ENCODE measurements at regions not wholly inside any gene's neighbourhood (a gene's known extent, or its start where the extent isn't known, plus 50 kb on each side); places are given as distances from the start of the nearest gene placed in this dataset.
"Not testable (repeated sequence)": the region's sequence is repeated elsewhere in the genome, so short reads cannot be mapped to it uniquely, and the experiment has no call there.

- Histone ChIP-seq H3K27me3 (no peaks in the 10 kb centered on the region), H3K9me3 (no peaks in the 10 kb centered on the region), H3K4me3 (no peak overlapping the region), H3K4me1 (peaks cover 0 to 30% (median 10%) of the 10 kb centered on the region in 4 donors), H3K27ac (no peak overlapping the region), H3K36me3 (no peaks in the 10 kb centered on the region)
- TF ChIP-seq, protein P1, sequence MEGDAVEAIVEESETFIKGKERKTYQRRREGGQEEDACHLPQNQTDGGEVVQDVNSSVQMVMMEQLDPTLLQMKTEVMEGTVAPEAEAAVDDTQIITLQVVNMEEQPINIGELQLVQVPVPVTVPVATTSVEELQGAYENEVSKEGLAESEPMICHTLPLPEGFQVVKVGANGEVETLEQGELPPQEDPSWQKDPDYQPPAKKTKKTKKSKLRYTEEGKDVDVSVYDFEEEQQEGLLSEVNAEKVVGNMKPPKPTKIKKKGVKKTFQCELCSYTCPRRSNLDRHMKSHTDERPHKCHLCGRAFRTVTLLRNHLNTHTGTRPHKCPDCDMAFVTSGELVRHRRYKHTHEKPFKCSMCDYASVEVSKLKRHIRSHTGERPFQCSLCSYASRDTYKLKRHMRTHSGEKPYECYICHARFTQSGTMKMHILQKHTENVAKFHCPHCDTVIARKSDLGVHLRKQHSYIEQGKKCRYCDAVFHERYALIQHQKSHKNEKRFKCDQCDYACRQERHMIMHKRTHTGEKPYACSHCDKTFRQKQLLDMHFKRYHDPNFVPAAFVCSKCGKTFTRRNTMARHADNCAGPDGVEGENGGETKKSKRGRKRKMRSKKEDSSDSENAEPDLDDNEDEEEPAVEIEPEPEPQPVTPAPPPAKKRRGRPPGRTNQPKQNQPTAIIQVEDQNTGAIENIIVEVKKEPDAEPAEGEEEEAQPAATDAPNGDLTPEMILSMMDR (IDR thresholded peaks at IDR 0.05): no peak
- TF ChIP-seq EP300 (IDR thresholded peaks at IDR 0.05) (no peak), POLR2A (IDR thresholded peaks at IDR 0.05) (no peak)
- WGBS, 2 donors: 38 to 50% methylated on average over 3 of the region's 3 CpGs
- DNase-seq (ENCODE audit: low spot score in 2 of 2): no peak
Measured at GRCh38 chr10:47164800-47165128, 135.2 kb upstream of the GDF10 start.

- peaks cover 0 to 30% (median 10%) of the 10 kb centered on the region in 4 donors for H3K4me1 ChIP-seq
- H3K27me3 ChIP-seq: no peaks in the 10 kb centered on the region
- no peak for DNase-seq (ENCODE audit: low spot score in 2 of 2)
- H3K27ac ChIP-seq: peak overlapping the region in 3 of 4 donors; percentile 24 to 82 (median 76)
- no peaks in the 10 kb centered on the region for H3K9me3 ChIP-seq
- H3K36me3 ChIP-seq: no peaks in the 10 kb centered on the region
- TF ChIP-seq POLR2A (IDR thresholded peaks at IDR 0.05) (no peak), EP300 (IDR thresholded peaks at IDR 0.05) (no peak)
- TF ChIP-seq, protein P1 (IDR thresholded peaks at IDR 0.05): no peak
- 20 to 23% methylated on average over 7 of the region's 7 CpGs for WGBS, 2 donors
- H3K4me3 ChIP-seq: peak overlapping the region in 2 of 4 donors; percentile 33 to 44
Measured at GRCh38 chr10:47165168-47165710, 134.8 kb upstream of the GDF10 start.

GRCh38 chr10:47165711-47166404, 134.1 kb upstream of the GDF10 start:
- Histone ChIP-seq H3K27ac (peak overlapping the region in 3 of 4 donors; percentile 24 to 82 (median 76)), H3K27me3 (no peaks in the 10 kb centered on the region), H3K36me3 (no peaks in the 10 kb centered on the region), H3K4me1 (peaks cover 0 to 30% (median 10%) of the 10 kb centered on the region in 4 donors), H3K4me3 (peak overlapping the region in 2 of 4 donors; percentile 33 to 44), H3K9me3 (no peaks in the 10 kb centered on the region)
- 3 to 6% methylated on average over 16 to 25 of the region's 26 CpGs for WGBS, 2 donors
- peak; percentile 47 to 56 for DNase-seq (ENCODE audit: low spot score in 2 of 2)
- TF ChIP-seq POLR2A (IDR thresholded peaks at IDR 0.05) (no peak), EP300 (IDR thresholded peaks at IDR 0.05) (peak in 1 of 2 donors; percentile 68)
- TF ChIP-seq, protein P1 (IDR thresholded peaks at IDR 0.05): peak in 1 of 5 experiments; percentile 17

GRCh38 chr10:47166405-47166777, 133.6 kb upstream of the GDF10 start:
- peak overlapping the region in 3 of 4 donors; percentile 24 to 82 (median 76) for H3K27ac ChIP-seq
- WGBS, 2 donors: 79 to 83% methylated on average over 7 of the region's 7 CpGs
- DNase-seq (ENCODE audit: low spot score in 2 of 2): no peak
- no peaks in the 10 kb centered on the region for H3K36me3 ChIP-seq
- no peaks in the 10 kb centered on the region for H3K9me3 ChIP-seq
- no peak overlapping the region for H3K4me3 ChIP-seq
- TF ChIP-seq, protein P1 (IDR thresholded peaks at IDR 0.05): no peak
- TF ChIP-seq POLR2A (IDR thresholded peaks at IDR 0.05): no peak
- no peak for TF ChIP-seq EP300 (IDR thresholded peaks at IDR 0.05)
- H3K27me3 ChIP-seq: no peaks in the 10 kb centered on the region
- H3K4me1 ChIP-seq: peaks cover 0 to 30% (median 10%) of the 10 kb centered on the region in 4 donors

GRCh38 chr10:47166808-47167581, 133.0 kb upstream of the GDF10 start:
- 60 to 64% methylated on average over 17 of the region's 17 CpGs for WGBS, 2 donors

More at GRCh38 chr10:47166808-47167581, 133.0 kb upstream of the GDF10 start:
- DNase-seq (ENCODE audit: low spot score in 2 of 2): peak; percentile 51 to 57
- not testable (repeated sequence) for H3K36me3 ChIP-seq, H3K4me3 ChIP-seq, H3K27me3 ChIP-seq, H3K9me3 ChIP-seq
- Histone ChIP-seq H3K27ac (peak overlapping the region in 3 of 4 donors; percentile 23 to 82 (median 78)), H3K4me1 (peaks cover 0 to 30% (median 10%) of the 10 kb centered on the region in 4 donors)
